HUDEP-2 (cell line): ENCODE measurements at regions not wholly inside any gene's neighbourhood (a gene's known extent, or its start where the extent isn't known, plus 50 kb on each side); places are given as distances from the start of the nearest gene placed in this dataset.
"Not testable (repeated sequence)": the region's sequence is repeated elsewhere in the genome, so short reads cannot be mapped to it uniquely, and the experiment has no call there.

Experiments used
- DNase-seq, 76 experiments: peaks; one replicate each; lab custom pipeline; 2025; ENCODE audit not compliant: unreplicated experiment in 76 of 76; lab: John Stamatoyannopoulos, UW

GRCh38 chr2:107737756-107738155 is 88.9 kb upstream of the RGPD4 start:
- no peak for DNase-seq

GRCh38 chr2:107738266-107738665 is 88.4 kb upstream of the RGPD4 start:
- no peak for DNase-seq

GRCh38 chr2:107740300-107740699 is 86.4 kb upstream of the RGPD4 start:
- DNase-seq = peak in 55 of 76 experiments; percentile 1 to 94 (median 66)

- DNase-seq = peak in 2 of 76 experiments; percentile 21 to 22
These were observed 84.1 kb upstream of the RGPD4 start for GRCh38 chr2:107742460-107743027.

- DNase-seq = no peak
These were observed 83.4 kb upstream of the RGPD4 start for GRCh38 chr2:107743274-107743673.

- DNase-seq = no peak
These were observed 81.6 kb upstream of the RGPD4 start for GRCh38 chr2:107745100-107745499.

GRCh38 chr2:107746552-107747198 is 80.0 kb upstream of the RGPD4 start:
- not testable (repeated sequence) for DNase-seq

- not testable (repeated sequence) for DNase-seq
These were observed 79.3 kb upstream of the RGPD4 start for GRCh38 chr2:107747199-107747963.

- no peak for DNase-seq
These were observed 78.6 kb upstream of the RGPD4 start for GRCh38 chr2:107747964-107748583.

- no peak for DNase-seq
These were observed 74.8 kb upstream of the RGPD4 start for GRCh38 chr2:107751936-107752335.

- DNase-seq = not testable (repeated sequence)
These were observed 72.9 kb upstream of the RGPD4 start for GRCh38 chr2:107753806-107754205.

- no peak for DNase-seq
These were observed 69.5 kb upstream of the RGPD4 start for GRCh38 chr2:107757223-107757622.

GRCh38 chr2:107760620-107761364 is 65.9 kb upstream of the RGPD4 start:
- no peak for DNase-seq

GRCh38 chr2:107772353-107772752 is 54.3 kb upstream of the RGPD4 start:
- no peak for DNase-seq

GRCh38 chr2:107775211-107775610 is 51.5 kb upstream of the RGPD4 start:
- no peak for DNase-seq

- no peak for DNase-seq
These were observed 50.9 kb upstream of the RGPD4 start for GRCh38 chr2:107775791-107776190.

- DNase-seq = no peak
These were observed 50.3 kb upstream of the RGPD4 start for GRCh38 chr2:107776362-107776761.
